Retinal pigment epithelial cell (primary cell): ENCODE measurements at regions not wholly inside any gene's neighbourhood (a gene's known extent, or its start where the extent isn't known, plus 50 kb on each side); places are given as distances from the start of the nearest gene placed in this dataset.

Experiments used
- DNase-seq: peaks from one replicate; pipeline ENCODE4 v3.0.0-alpha.2; 2010; ENCODE audit warnings: low read depth
- H3K4me3 ChIP-seq: 2 replicates; pipeline ENCODE4 v1.5.1; 2011; ENCODE audit warnings: mild to moderate bottlenecking, low read length, control low read depth, moderate library complexity
- CTCF ChIP-seq: conservative IDR thresholded peaks from 2 replicates; pipeline ENCODE4 v1.5.1; 2011; ENCODE audit warnings: low read depth, low read length, control low read depth, inconsistent platforms

DNA sequence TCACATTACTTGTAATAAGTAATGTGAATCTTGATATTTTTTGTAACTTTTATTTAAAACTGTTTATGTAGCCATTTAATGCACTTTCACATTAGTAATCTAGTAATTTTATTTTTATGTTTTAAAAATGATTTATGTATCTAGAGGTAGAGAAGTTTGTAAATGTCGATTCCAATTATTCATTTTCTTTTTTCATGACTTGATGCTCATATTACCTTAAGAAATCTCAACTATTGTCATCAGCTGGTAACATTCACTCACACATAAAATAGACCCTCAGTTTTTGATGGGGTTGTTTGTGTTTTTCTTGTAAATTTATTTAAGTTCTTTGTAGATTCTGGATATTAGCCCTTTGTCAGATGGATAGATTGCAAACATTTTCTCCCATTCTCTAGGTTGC, 351.7 kb upstream of the CDH7 start:
- no peak for TF ChIP-seq CTCF
- no peak overlapping the region for H3K4me3 ChIP-seq
- DNase-seq: no peak

DNA sequence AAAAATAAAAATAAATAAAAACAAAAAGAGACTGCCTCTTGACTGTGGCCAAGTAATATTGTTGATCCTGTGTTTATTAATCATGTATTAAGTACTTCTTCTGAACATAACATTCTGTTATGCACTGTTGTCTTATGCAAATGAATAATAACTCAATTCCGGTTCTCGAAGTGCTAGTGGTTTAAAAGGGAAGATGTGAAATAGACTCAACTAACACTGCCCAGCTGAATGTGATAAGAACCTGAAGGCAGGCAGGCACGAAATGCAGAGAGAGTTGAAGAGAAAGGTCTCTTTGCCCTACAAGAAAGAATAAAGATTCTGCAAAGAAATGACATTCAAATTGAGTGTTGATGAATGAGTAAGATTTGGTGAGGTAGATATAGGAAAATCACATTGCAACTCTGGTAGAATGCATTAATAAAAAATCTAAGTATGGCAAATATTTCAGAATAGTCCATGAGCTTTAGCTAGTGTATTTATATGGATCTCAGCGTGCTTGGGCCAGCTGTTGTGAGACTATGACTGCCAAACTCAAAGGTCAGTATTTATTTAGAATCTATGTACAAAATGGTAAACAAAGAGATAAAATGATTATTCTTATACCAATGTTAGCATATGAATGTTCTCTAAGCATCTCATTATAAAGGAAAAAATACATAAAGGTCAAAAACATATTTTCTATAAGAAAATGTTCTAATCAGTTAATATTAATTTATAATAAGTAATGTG, 352.3 kb upstream of the CDH7 start:
- H3K4me3 ChIP-seq: no peak overlapping the region
- TF ChIP-seq CTCF: no peak
- DNase-seq: no peak

- TF ChIP-seq CTCF: no peak
- no peak for DNase-seq
- H3K4me3 ChIP-seq: no peak overlapping the region
Measured at GRCh38 chr18:65380986-65381385, 369.8 kb upstream of the CDH7 start.

DNA sequence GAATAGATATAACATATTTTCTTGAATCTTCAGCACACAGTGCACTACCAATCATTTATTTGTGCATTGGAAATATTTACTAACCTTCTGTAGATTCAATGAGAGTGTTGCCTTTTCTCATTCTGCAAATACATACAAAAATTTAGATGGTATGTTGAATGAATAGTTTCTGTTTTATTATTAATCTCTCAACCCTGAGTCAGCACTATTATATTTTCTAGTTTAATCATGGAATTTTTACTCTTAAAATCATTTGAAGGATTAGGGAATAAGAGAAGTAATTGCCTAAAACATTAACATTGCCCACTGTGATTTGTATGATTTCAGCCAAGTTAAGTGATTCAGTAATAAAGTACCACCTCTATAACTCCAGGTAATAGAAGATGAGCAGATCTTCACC, 370.2 kb upstream of the CDH7 start:
- no peak overlapping the region for H3K4me3 ChIP-seq
- DNase-seq: no peak
- TF ChIP-seq CTCF: no peak

DNA sequence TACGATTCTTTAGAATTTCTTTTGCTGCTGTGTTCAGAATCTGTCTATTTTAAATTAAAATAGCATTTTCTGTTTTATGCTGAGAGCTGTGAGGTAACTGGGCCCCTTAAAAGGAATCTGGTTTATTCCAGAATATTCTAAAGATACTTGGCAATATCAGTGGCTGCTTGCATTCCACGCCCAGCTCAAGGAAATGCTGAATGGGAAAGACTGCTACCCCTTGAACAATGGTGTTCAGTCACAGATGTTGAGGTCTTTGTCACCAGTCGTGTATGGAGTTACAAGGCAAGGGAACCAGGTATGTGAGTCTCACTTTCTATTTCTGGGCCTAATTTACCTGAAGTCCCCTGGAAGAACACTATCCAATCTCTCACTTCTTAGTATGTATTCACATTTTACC, 377.9 kb upstream of the CDH7 start:
- H3K4me3 ChIP-seq: no peak overlapping the region
- TF ChIP-seq CTCF: no peak
- no peak for DNase-seq

DNA sequence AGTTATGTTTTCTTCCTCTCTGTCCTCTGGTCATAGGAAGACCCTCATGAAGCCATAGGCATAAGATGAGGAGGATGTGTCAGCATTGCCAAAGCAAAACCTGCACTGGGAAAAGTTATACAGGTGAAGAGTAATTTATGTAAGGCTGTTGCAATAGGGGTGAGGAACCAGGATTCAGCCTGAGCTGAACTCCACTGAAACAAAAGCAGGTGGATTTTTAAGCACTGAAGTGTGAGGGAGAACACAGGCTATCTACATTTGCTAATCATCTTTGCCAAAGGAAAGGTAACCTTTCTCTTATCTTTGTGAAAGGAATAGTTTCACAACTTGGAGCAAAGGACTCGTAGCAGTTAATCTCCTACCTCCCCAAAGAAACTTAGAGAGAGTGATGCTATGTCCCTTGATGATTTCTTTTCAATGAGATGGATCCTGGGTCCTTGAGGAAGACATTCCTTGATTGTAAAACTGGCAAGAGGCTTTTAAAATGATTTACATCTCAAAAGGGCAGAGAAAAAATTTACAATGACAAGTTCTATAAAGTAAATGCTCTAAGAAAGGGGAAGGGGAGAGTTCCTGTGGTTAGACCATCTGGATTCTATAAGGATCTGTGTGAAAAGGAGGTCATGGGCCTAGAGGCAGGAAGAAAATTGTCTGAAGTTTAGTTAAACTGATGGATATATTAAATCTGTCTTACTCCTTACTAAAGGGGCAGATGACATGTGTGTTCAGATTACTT, 385.4 kb upstream of the CDH7 start:
- DNase-seq: no peak
- no peak overlapping the region for H3K4me3 ChIP-seq
- no peak for TF ChIP-seq CTCF
